Pancreas (tissue), 10 donors: ENCODE measurements at regions not wholly inside any gene's neighbourhood (a gene's known extent, or its start where the extent isn't known, plus 50 kb on each side); places are given as distances from the start of the nearest gene placed in this dataset.

Experiments used
- ATAC-seq, 4 donors: fragments of 200-7000 bp; cut with Tn5 transposase; one replicate each; pipeline versions ENCODE4 v1.8.0 to v1.9.1; 2020; ENCODE audit warnings: mild to moderate bottlenecking in 4 of 4, moderate library complexity in 4 of 4
- DNase-seq, 6 donors: peaks; one replicate each; pipeline ENCODE4 v3.0.0-alpha.2; 2020
- FAIRE-seq: peaks from 2 replicates; lab custom pipeline; 2012; peaks lifted over from hg19 to GRCh38; lab: Jason Lieb, UNC
- H3K27ac ChIP-seq, 4 donors: fragments of 200-600 bp; sonication (generic); 1 replicate in 3 of 4; 2 replicates in 1 of 4; pipeline versions ENCODE4 v1.5.0 to v1.8.0; 2020
- H3K27me3 ChIP-seq, 4 donors: fragments of 200-600 bp; one replicate each; pipeline ENCODE4 v1.8.0; 2021
- H3K36me3 ChIP-seq, 3 donors: fragments of 200-600 bp; sonication (generic) in 1 of 3; one replicate each; pipeline versions ENCODE4 v1.5.0 to v1.8.0; 2020 to 2021
- H3K4me1 ChIP-seq, 3 donors: fragments of 200-600 bp; one replicate each; pipeline ENCODE4 v1.8.0; 2021
- H3K4me3 ChIP-seq, 4 donors: fragments of 200-600 bp; sonication (generic) in 2 of 4; one replicate each; pipeline versions ENCODE4 v1.5.0 to v1.8.0; 2020 to 2021
- H3K9me3 ChIP-seq, 4 donors: fragments of 200-600 bp; one replicate each; pipeline ENCODE4 v1.8.0; 2021
- WGBS, 2 donors: extraction: QIAGEN DNeasy Blood & Tissue Kit; methylation state at CpG; one replicate each; pipeline ENCODE4 v1.1.7; 2013; 5-methylcytosine and 5-hydroxymethylcytosine counted together
- intact Hi-C, 3 donors: fragments of 100-400 bp; cut with DNase I; formaldehyde crosslinking; loops; one replicate each; pipeline versions ENCODE4 v1.11.1 to v1.14.2; 2022
- TF ChIP-seq, protein P1 (sequence below), 4 donors: fragments of 200-600 bp; sonication (generic) in 3 of 4; IDR thresholded peaks; one replicate each; pipeline versions ENCODE4 v1.5.0 to v1.8.0; 2021; ENCODE audit warnings: antibody characterized with exemption in 4 of 4
- donor health status: healthy with polysubstance abuse.
- donor health status: DM: no; HTN: no; CAD: no; lungs with moderate emphysema.
- donor health status: DM: no; HTN: no; CAD: no.
- donor health status: control.
- donor health status: control.
- donor health status: Bipolar disorder and iron deficiency.
- donor health status: DM: yes; HTN: yes; CAD: no.
- donor health status: DM: no; HTN: no; CAD: no.
- donor health status: DM: no; HTN: no; CAD: no.
- donor health status: DM: yes; HTN: yes; CAD: no.

DNA sequence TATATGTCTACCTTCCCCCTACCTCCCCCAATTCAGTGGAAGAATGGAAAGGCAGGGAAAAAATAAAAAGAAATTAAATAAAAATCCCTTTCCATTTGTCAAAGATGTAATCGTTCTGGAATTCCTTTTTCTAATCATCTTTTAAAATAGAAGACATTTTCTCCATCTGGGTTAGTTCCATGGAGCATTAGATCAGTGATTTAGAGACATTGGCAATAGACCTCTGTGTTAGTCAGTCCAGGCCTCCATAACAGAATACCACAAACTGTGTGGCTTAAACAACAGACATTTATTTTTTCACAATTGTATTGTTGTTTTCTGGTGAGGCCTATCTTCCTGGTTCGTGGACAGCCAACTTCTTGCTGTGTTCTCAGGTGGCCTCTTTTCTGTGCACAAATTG, 516.6 kb upstream of the DAB2 start:
- FAIRE-seq (no peak), DNase-seq (no peak), ATAC-seq (no peak)
- Histone ChIP-seq H3K27ac (no peak overlapping the region), H3K4me1 (no peaks in the 10 kb centered on the region), H3K27me3 (no peaks in the 10 kb centered on the region), H3K9me3 (no peaks in the 10 kb centered on the region), H3K36me3 (no peaks in the 10 kb centered on the region), H3K4me3 (no peak overlapping the region)
- intact Hi-C loops = loop anchor here in 1 of 3 donors (10.0 kb wide), 1 partner anchor 743 kb away; no protein-coding TSS in a partner anchor
- 65 to 70% methylated on average over 2 of the region's 2 CpGs for WGBS, 2 donors
- TF ChIP-seq, protein P1, sequence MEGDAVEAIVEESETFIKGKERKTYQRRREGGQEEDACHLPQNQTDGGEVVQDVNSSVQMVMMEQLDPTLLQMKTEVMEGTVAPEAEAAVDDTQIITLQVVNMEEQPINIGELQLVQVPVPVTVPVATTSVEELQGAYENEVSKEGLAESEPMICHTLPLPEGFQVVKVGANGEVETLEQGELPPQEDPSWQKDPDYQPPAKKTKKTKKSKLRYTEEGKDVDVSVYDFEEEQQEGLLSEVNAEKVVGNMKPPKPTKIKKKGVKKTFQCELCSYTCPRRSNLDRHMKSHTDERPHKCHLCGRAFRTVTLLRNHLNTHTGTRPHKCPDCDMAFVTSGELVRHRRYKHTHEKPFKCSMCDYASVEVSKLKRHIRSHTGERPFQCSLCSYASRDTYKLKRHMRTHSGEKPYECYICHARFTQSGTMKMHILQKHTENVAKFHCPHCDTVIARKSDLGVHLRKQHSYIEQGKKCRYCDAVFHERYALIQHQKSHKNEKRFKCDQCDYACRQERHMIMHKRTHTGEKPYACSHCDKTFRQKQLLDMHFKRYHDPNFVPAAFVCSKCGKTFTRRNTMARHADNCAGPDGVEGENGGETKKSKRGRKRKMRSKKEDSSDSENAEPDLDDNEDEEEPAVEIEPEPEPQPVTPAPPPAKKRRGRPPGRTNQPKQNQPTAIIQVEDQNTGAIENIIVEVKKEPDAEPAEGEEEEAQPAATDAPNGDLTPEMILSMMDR (IDR thresholded peaks at IDR 0.05) = no peak

DNA sequence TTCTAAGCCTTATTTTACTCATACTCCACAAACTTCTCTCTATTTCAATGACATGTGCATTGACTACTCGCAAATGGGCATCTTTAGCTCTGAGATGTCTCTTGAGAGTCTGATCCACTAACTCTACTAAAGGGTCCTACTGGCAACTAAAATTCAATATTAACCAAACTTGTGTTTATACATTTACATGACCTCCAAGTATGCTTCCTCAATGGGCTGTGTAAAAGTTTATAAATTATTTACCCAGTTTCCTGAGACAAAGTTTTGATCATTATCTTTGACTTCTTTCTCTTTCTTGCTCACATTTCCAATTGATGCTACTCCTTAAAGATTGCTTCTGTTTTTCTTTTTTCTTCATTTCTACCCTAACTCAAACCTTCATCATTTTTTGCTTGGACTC, 510.1 kb upstream of the DAB2 start:
- intact Hi-C loops = no loop called here
- DNase-seq (no peak), FAIRE-seq (no peak), ATAC-seq (no peak)
- Histone ChIP-seq H3K4me1 (no peaks in the 10 kb centered on the region), H3K36me3 (no peaks in the 10 kb centered on the region), H3K4me3 (no peak overlapping the region), H3K27ac (no peak overlapping the region), H3K27me3 (no peaks in the 10 kb centered on the region), H3K9me3 (no peaks in the 10 kb centered on the region)
- 91 to 94% methylated on average over 1 of the region's 1 CpG for WGBS, 2 donors
- TF ChIP-seq, protein P1 (IDR thresholded peaks at IDR 0.05) = no peak

DNA sequence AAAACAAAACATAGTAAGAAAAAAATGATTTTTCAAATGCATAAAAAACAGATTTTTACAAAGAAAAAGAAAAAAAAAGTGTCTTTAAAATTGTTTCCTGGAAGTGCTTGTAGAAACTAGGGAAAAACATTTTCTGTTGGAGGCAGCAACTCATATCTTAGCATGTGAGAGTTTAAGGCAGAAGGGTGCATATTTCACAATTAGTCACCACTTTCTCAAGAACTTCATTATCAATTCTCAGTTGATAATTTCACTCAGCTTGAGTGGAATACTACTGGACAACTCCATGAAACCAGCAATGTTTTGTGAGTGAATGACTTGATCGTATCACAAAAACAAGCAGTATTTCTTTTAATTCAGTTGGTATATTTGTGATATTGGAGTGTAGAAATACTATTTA, 508.3 kb upstream of the DAB2 start:
- intact Hi-C loops = no loop called here
- ATAC-seq = no peak
- WGBS, 2 donors = 87 to 95% methylated on average over 1 of the region's 1 CpG

DNA sequence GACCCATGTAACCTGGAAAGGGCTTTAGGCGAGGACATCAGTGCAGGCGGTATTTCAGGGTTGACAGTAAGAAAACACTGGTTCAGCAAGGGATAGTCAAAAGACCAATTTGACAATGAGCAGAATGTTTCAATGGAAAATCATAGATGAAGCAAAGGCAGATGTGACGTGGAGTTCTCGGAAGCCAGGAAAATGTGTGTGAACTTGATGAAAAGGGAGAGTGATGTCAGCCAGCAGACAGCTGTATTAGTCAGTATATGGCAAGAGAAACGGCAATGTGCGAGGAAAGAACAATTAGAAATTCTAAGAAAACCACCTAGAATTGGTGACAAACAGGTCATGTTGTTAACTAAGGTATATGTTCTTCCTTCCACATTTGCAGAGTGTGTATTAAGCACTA, 503.9 kb upstream of the DAB2 start:
- ATAC-seq = no peak
- TF ChIP-seq, protein P1 (IDR thresholded peaks at IDR 0.05) = no peak
- Histone ChIP-seq H3K4me1 (no peaks in the 10 kb centered on the region), H3K4me3 (no peak overlapping the region), H3K36me3 (no peaks in the 10 kb centered on the region), H3K9me3 (no peaks in the 10 kb centered on the region), H3K27ac (no peak overlapping the region), H3K27me3 (no peaks in the 10 kb centered on the region)
- DNase-seq = no peak
- no peak for FAIRE-seq
- intact Hi-C loops = no loop called here
- WGBS, 2 donors = 84 to 92% methylated on average over 6 of the region's 6 CpGs

More for the DNA sequence above, 508.3 kb upstream of the DAB2 start:
- Histone ChIP-seq H3K27ac (no peak overlapping the region), H3K36me3 (no peaks in the 10 kb centered on the region), H3K4me3 (no peak overlapping the region), H3K27me3 (no peaks in the 10 kb centered on the region), H3K9me3 (no peaks in the 10 kb centered on the region), H3K4me1 (no peaks in the 10 kb centered on the region)
- DNase-seq = no peak
- TF ChIP-seq, protein P1 (IDR thresholded peaks at IDR 0.05) = no peak
- FAIRE-seq = no peak

DNA sequence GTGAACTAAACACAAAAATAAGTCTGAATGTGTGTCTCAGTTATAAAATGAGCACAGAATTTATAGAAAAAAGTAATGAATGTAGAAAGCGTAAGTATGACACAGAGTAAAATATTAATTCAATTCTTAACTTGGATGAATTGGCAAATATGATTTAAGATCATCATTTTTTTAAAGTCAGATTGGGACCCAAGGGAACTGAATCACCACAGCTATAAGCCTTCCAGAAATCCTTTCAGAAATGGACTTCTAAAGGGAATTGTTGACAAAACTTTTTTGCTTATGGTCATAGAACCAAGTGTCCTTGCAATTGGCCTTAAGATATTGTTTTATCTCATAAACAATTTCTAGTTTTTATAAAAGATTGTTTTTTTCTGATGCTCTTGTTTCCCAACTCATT, 495.1 kb upstream of the DAB2 start:
- no peaks in the 10 kb centered on the region for H3K36me3 ChIP-seq
- WGBS, 2 donors = 96 to 98% methylated on average over 1 of the region's 1 CpG
- FAIRE-seq (no peak), ATAC-seq (no peak), DNase-seq (no peak)
- H3K4me1 ChIP-seq = no peaks in the 10 kb centered on the region
- TF ChIP-seq, protein P1 (IDR thresholded peaks at IDR 0.05) = no peak
- H3K27me3 ChIP-seq = no peaks in the 10 kb centered on the region
- H3K4me3 ChIP-seq = no peak overlapping the region
- H3K27ac ChIP-seq = no peak overlapping the region
- H3K9me3 ChIP-seq = no peaks in the 10 kb centered on the region
- intact Hi-C loops = no loop called here
